Spleen (tissue), 7 donors: ENCODE measurements at regions not wholly inside any gene's neighbourhood (a gene's known extent, or its start where the extent isn't known, plus 50 kb on each side); places are given as distances from the start of the nearest gene placed in this dataset.

ENCODE experiments used
- POLR2A ChIP-seq, 3 donors: fragments of 450-650 bp; IDR thresholded peaks; one replicate each; pipeline ENCODE4 v1.5.1; 2017; ENCODE audit warnings: antibody characterized with exemption in 3 of 3, mild to moderate bottlenecking in 1 of 3
- TF ChIP-seq, protein P1 (sequence below), 11 experiments: fragments of 200-600 bp in 7 of 11; fragments of 450-650 bp in 4 of 11; sonication (generic) in 4 of 11; IDR thresholded peaks in 8 of 11; conservative IDR thresholded peaks in 3 of 11; 1 replicate in 7 of 11; 2 replicates in 4 of 11; pipeline versions ENCODE4 v1.4.0 to v1.8.0; 2016 to 2021; ENCODE audit warnings: antibody characterized with exemption in 11 of 11, inconsistent platforms in 4 of 11, mild to moderate bottlenecking in 1 of 11
- donor health status: DM: no; HTN: no; CAD: no; lungs with moderate emphysema.
- donor health status: DM: no; HTN: no; CAD: no.
- donor health status: DM: no; HTN: no; CAD: no.

DNA sequence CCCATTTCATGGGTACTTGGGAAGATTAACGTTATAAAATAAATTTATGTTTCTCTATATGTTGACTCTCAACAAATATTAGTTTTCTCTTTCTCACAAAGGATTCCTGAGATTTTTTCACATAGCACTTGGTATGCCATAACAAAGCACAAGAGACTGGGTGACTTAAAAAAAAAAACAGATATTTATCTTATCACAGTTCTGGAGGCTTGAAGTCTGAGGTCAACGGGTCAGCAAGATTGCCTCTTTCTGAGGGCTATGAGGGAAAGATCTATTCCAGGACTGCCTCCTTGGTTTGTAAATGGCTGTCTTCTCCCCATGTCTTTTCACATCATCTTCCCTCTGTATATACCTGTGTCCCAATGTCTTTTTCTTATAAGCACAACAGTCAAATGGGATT, 153.5 kb upstream of the DIO2 start:
- TF ChIP-seq, protein P1, sequence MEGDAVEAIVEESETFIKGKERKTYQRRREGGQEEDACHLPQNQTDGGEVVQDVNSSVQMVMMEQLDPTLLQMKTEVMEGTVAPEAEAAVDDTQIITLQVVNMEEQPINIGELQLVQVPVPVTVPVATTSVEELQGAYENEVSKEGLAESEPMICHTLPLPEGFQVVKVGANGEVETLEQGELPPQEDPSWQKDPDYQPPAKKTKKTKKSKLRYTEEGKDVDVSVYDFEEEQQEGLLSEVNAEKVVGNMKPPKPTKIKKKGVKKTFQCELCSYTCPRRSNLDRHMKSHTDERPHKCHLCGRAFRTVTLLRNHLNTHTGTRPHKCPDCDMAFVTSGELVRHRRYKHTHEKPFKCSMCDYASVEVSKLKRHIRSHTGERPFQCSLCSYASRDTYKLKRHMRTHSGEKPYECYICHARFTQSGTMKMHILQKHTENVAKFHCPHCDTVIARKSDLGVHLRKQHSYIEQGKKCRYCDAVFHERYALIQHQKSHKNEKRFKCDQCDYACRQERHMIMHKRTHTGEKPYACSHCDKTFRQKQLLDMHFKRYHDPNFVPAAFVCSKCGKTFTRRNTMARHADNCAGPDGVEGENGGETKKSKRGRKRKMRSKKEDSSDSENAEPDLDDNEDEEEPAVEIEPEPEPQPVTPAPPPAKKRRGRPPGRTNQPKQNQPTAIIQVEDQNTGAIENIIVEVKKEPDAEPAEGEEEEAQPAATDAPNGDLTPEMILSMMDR (IDR thresholded peaks at IDR 0.05 in 8 of 11, conservative IDR thresholded peaks at IDR 0.05 in 3 of 11), result no peak
- TF ChIP-seq POLR2A (IDR thresholded peaks at IDR 0.05), result no peak
